K562 (cell line): ENCODE measurements at regions not wholly inside any gene's neighbourhood (a gene's known extent, or its start where the extent isn't known, plus 50 kb on each side); places are given as distances from the start of the nearest gene placed in this dataset.
"Not testable (repeated sequence)": the region's sequence is repeated elsewhere in the genome, so short reads cannot be mapped to it uniquely, and the experiment has no call there.

Source experiments
- ARHGAP35 ChIP-seq: fragments of 450-650 bp; IDR thresholded peaks from 2 replicates; pipeline ENCODE4 v1.6.1; 2018; ENCODE audit not compliant: partially characterized antibody
- EP300 ChIP-seq: IDR thresholded peaks from 2 replicates; pipeline ENCODE4 v1.6.1; 2012; ENCODE audit warnings: low read length, improper control_type of control experiment
- PHF20 ChIP-seq: fragments of 450-650 bp; IDR thresholded peaks from 2 replicates; pipeline ENCODE4 v1.6.1; 2018; ENCODE audit not compliant: partially characterized antibody
- RAD21 ChIP-seq, 2 experiments: fragments of 250-450 bp in 1 of 2; fragments of 450-650 bp in 1 of 2; sonication (Bioruptor Pico) in 1 of 2; formaldehyde crosslinking in 1 of 2; IDR thresholded peaks in 1 of 2; conservative IDR thresholded peaks in 1 of 2; 2 replicates each; pipeline versions ENCODE4 v1.4.0 to v1.8.0; 2020 to 2022; ENCODE audit warnings: mild to moderate bottlenecking in 2 of 2, moderate library complexity in 1 of 2
- SREBF2 ChIP-seq: sonication (generic); formaldehyde crosslinking; IDR thresholded peaks from 2 replicates; pipeline ENCODE4 v1.4.0; 2020; ENCODE audit warnings: mild to moderate bottlenecking, missing genetic modification reagents
- ZBED1 ChIP-seq: IDR thresholded peaks from 2 replicates; pipeline ENCODE4 v1.6.1; 2014
- ZNF121 ChIP-seq: sonication (generic); formaldehyde crosslinking; conservative IDR thresholded peaks from 2 replicates; pipeline ENCODE4 v1.8.0; 2022; ENCODE audit warnings: missing genetic modification reagents
- ZNF24 ChIP-seq: fragments of 450-650 bp; IDR thresholded peaks from 2 replicates; pipeline ENCODE4 v1.6.1; 2016
- ZNF384 ChIP-seq: IDR thresholded peaks from 2 replicates; pipeline ENCODE4 v1.6.1; 2012; ENCODE audit warnings: low read depth, low read length, improper control_type of control experiment
- ZNF589 ChIP-seq: fragments of 200-800 bp; sonication (Bioruptor generic); IDR thresholded peaks from 2 replicates; pipeline ENCODE4 v1.6.1; 2016; ENCODE audit warnings: low read depth, missing genetic modification characterization, missing compliant biosample characterization
- ZSCAN29 ChIP-seq: fragments of 450-650 bp; IDR thresholded peaks from 2 replicates; pipeline ENCODE4 v1.6.1; 2017
- TF ChIP-seq, protein P1 (sequence below), 3 experiments: IDR thresholded peaks in 2 of 3; conservative IDR thresholded peaks in 1 of 3; 2 replicates each; pipeline ENCODE4 v1.5.1; 2011 to 2012; ENCODE audit warnings: low read length in 3 of 3, mild to moderate bottlenecking in 3 of 3, control low read depth in 2 of 3, improper control_type of control experiment in 1 of 3, inconsistent platforms in 1 of 3, low read depth in 1 of 3, mixed read lengths in 1 of 3, moderate library complexity in 1 of 3; ENCODE audit not compliant: insufficient read depth in 2 of 3

DNA sequence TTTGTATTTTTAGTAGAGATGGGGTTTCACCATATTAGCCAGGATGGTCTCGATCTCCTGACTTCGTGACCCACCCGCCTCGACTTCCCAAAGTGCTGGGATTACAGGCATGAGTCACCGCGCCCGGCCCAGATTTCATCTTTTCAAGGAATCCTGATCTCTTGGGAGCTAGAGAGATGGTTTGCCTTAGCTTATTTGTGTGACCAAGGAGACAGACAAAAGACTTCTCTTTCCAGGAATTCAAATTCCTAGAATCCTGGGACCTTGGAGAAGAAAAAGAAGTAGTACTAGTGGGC, 337.1 kb upstream of the KLF4 start:
- TF ChIP-seq ZNF121 (CRISPR knock-in tag); ZBED1; ZNF589; ZNF384; ZNF24; PHF20; EP300; ZSCAN29; RAD21 (CRISPR knock-in tag; conservative IDR thresholded peaks at IDR 0.05 in 1 of 2, IDR thresholded peaks at IDR 0.05 in 1 of 2); ARHGAP35; SREBF2 (CRISPR knock-in tag): not testable (repeated sequence)
- TF ChIP-seq, protein P1, sequence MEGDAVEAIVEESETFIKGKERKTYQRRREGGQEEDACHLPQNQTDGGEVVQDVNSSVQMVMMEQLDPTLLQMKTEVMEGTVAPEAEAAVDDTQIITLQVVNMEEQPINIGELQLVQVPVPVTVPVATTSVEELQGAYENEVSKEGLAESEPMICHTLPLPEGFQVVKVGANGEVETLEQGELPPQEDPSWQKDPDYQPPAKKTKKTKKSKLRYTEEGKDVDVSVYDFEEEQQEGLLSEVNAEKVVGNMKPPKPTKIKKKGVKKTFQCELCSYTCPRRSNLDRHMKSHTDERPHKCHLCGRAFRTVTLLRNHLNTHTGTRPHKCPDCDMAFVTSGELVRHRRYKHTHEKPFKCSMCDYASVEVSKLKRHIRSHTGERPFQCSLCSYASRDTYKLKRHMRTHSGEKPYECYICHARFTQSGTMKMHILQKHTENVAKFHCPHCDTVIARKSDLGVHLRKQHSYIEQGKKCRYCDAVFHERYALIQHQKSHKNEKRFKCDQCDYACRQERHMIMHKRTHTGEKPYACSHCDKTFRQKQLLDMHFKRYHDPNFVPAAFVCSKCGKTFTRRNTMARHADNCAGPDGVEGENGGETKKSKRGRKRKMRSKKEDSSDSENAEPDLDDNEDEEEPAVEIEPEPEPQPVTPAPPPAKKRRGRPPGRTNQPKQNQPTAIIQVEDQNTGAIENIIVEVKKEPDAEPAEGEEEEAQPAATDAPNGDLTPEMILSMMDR (IDR thresholded peaks at IDR 0.05 in 2 of 3, conservative IDR thresholded peaks at IDR 0.05 in 1 of 3; ENCODE audit: insufficient read depth in 2 of 3, low read depth in 1 of 3, low read length in 3 of 3), result not testable (repeated sequence)
